PC-9 (cell line): ENCODE measurements at regions not wholly inside any gene's neighbourhood (a gene's known extent, or its start where the extent isn't known, plus 50 kb on each side); places are given as distances from the start of the nearest gene placed in this dataset.

Experiments used
- BruUV-seq: library from RNA; stranded (reverse); fragments of 400-500 nt; replicated peaks from 2 replicates; lab custom pipeline; 2021; lab: Mats Ljungman, UMichigan
- CTCF ChIA-PET: fragments of 300-600 bp; sonication (Branson Sonifier 250); formaldehyde crosslinking; loops from one replicate; lab custom pipeline; 2022; ENCODE audit warnings: antibody characterized with exemption; lab: Charles Lee
- POLR2A ChIA-PET: fragments of 300-600 bp; sonication (Branson Sonifier 250); formaldehyde crosslinking; loops from one replicate; lab custom pipeline; 2022; ENCODE audit warnings: antibody characterized with exemption; ENCODE audit not compliant: unreplicated experiment; lab: Charles Lee
- DNase-seq, 2 experiments: peaks; one replicate each; pipeline versions ENCODE4 v3.0.0 to v3.0.0-alpha.2; 2015 to 2022; ENCODE audit warnings: mixed read lengths in 1 of 2
- H2AFZ ChIP-seq: fragments of 200-600 bp; sonication (generic); 2 replicates; pipeline ENCODE4 v1.8.1; 2017; ENCODE audit warnings: antibody characterized with exemption
- H3F3A ChIP-seq: fragments of 200-600 bp; sonication (generic); 2 replicates; pipeline ENCODE4 v1.8.1; 2017; ENCODE audit warnings: antibody characterized with exemption, mild to moderate bottlenecking, low read depth; ENCODE audit not compliant: insufficient read depth
- H3K27ac ChIP-seq: fragments of 200-600 bp; sonication (generic); 2 replicates; pipeline ENCODE4 v1.6.1; 2016; ENCODE audit warnings: mixed run types
- H3K27me3 ChIP-seq: fragments of 200-600 bp; sonication (generic); 2 replicates; pipeline ENCODE4 v1.6.1; 2016; ENCODE audit warnings: low read depth, mixed run types; ENCODE audit not compliant: insufficient read depth
- H3K36me3 ChIP-seq: fragments of 200-600 bp; sonication (generic); 2 replicates; pipeline ENCODE4 v1.6.1; 2016; ENCODE audit warnings: low read depth, mixed run types
- H3K4me1 ChIP-seq: fragments of 200-600 bp; sonication (generic); replicated peaks from 2 replicates; pipeline ENCODE4 v1.6.1; 2016; ENCODE audit warnings: mixed run types; ENCODE audit not compliant: insufficient read depth
- H3K4me2 ChIP-seq: fragments of 200-600 bp; sonication (generic); 2 replicates; pipeline ENCODE4 v1.6.1; 2017; ENCODE audit warnings: mixed run types
- H3K4me3 ChIP-seq: fragments of 200-600 bp; sonication (generic); 2 replicates; pipeline ENCODE4 v1.6.1; 2016; ENCODE audit warnings: mixed run types
- H3K79me2 ChIP-seq: fragments of 200-600 bp; sonication (generic); 2 replicates; pipeline ENCODE4 v1.6.1; 2017; ENCODE audit warnings: low read depth, mixed run types
- H3K9me2 ChIP-seq: fragments of 200-600 bp; sonication (generic); 2 replicates; pipeline ENCODE4 v1.8.1; 2017; ENCODE audit warnings: mild to moderate bottlenecking; ENCODE audit not compliant: insufficient read depth
- H3K9me3 ChIP-seq: fragments of 200-600 bp; sonication (generic); 2 replicates; pipeline ENCODE4 v1.8.1; 2016; ENCODE audit warnings: low read depth; ENCODE audit not compliant: insufficient read depth
- H4K20me1 ChIP-seq: fragments of 200-600 bp; sonication (generic); 2 replicates; pipeline ENCODE4 v1.8.1; 2017; ENCODE audit not compliant: insufficient read depth
- EZH2 ChIP-seq: fragments of 200-600 bp; sonication (generic); IDR thresholded peaks from 2 replicates; pipeline ENCODE4 v1.8.0; 2017; ENCODE audit warnings: antibody characterized with exemption, low read depth
- intact Hi-C: fragments of 100-400 bp; cut with micrococcal nuclease; formaldehyde crosslinking; loops from one replicate; pipeline ENCODE4 v1.10.0; 2022; ENCODE audit not compliant: unreplicated experiment
- TF ChIP-seq, protein P1 (sequence below): fragments of 200-600 bp; sonication (generic); conservative IDR thresholded peaks from 2 replicates; pipeline ENCODE4 v1.6.1; 2017; ENCODE audit warnings: mixed run types, antibody characterized with exemption, mild to moderate bottlenecking, moderate library complexity

DNA sequence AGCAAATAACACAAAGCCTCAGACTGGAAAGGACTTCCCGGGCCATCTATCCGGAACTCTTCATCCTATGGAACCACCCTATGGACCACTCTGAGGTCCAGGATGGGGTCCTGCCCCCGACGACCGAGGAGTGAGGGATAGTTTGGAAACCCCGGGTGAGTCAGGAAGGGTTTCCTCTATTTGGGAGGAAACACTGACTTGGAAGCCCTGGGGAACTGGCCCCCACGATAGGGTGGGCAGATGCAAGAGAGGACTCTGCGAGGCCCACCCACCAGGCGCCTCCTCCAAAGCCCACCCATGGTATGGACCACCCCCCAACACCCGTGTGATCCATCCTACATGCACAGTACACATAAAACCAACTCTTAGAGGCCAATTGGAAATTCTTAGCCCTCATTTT lies 69.4 kb downstream of the CPN2 start:
- Histone ChIP-seq H4K20me1 (no peaks in the 10 kb centered on the region), H3F3A (peaks cover 14% of the 10 kb centered on the region; the same call in 1 of the 2 replicates), H3K36me3 (no peaks in the 10 kb centered on the region), H3K79me2 (no peaks in the 10 kb centered on the region), H3K9me3 (no peaks in the 10 kb centered on the region), H3K4me1 (peaks cover 13% of the 10 kb centered on the region), H3K27ac (no peak overlapping the region), H3K27me3 (no peaks in the 10 kb centered on the region), H2AFZ (no peak overlapping the region), H3K4me3 (no peak overlapping the region), H3K9me2 (no peaks in the 10 kb centered on the region), H3K4me2 (no peak overlapping the region)
- no peak for DNase-seq
- CTCF ChIA-PET, result no interaction called here
- intact Hi-C loops, result no loop called here
- no TSS peak for BruUV-seq
- no peak for TF ChIP-seq EZH2
- TF ChIP-seq, protein P1, sequence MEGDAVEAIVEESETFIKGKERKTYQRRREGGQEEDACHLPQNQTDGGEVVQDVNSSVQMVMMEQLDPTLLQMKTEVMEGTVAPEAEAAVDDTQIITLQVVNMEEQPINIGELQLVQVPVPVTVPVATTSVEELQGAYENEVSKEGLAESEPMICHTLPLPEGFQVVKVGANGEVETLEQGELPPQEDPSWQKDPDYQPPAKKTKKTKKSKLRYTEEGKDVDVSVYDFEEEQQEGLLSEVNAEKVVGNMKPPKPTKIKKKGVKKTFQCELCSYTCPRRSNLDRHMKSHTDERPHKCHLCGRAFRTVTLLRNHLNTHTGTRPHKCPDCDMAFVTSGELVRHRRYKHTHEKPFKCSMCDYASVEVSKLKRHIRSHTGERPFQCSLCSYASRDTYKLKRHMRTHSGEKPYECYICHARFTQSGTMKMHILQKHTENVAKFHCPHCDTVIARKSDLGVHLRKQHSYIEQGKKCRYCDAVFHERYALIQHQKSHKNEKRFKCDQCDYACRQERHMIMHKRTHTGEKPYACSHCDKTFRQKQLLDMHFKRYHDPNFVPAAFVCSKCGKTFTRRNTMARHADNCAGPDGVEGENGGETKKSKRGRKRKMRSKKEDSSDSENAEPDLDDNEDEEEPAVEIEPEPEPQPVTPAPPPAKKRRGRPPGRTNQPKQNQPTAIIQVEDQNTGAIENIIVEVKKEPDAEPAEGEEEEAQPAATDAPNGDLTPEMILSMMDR, result no peak
- POLR2A ChIA-PET, result no interaction called here

DNA sequence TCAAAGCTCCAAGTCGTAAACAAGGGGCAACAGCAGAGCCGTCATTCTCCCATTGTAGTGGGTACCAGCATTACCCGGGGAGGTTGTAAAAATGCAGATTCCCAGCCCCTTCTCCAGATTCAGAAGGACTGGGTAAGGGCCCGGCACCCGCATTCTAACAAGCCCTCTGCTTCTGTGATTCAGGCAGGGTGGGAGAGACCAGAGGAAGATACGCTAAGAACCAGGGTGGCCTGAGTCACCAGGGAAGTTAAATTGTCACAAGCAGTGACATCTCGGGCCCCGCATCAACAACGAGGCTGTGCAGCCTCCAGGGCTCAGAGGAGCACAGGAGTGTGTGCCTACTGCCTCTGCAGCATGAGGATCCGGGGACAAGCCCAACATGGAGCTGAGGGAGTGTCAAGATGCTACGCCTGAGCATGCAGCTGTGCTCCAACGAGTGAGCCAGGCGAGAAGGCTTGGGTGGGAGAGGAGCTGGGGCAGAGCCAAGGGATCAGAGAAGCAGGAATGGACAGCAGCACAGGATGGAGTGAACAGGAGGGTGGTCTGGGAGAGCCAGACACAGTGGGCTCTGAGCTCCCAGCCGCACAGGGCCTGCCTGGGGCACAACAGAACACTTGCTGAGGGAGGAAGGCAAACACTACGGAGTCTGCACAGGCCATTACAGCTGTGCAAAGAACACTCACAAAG lies 68.5 kb downstream of the CPN2 start:
- no peaks in the 10 kb centered on the region for H3K9me3 ChIP-seq
- H3K27me3 ChIP-seq, result no peaks in the 10 kb centered on the region
- H3K79me2 ChIP-seq, result no peaks in the 10 kb centered on the region
- H4K20me1 ChIP-seq, result no peaks in the 10 kb centered on the region
- no peak overlapping the region for H3K27ac ChIP-seq
- TF ChIP-seq EZH2, result no peak
- TF ChIP-seq, protein P1, result no peak
- peaks cover 12% of the 10 kb centered on the region for H3K4me1 ChIP-seq
- H3K36me3 ChIP-seq, result no peaks in the 10 kb centered on the region
- CTCF ChIA-PET, result no interaction called here
- H3F3A ChIP-seq, result peaks cover 8% of the 10 kb centered on the region; the same call in 1 of the 2 replicates
- no peak overlapping the region for H2AFZ ChIP-seq
- POLR2A ChIA-PET, result no interaction called here
- no peak for DNase-seq
- H3K4me3 ChIP-seq, result no peak overlapping the region
- no TSS peak for BruUV-seq
- intact Hi-C loops, result no loop called here
- no peaks in the 10 kb centered on the region for H3K9me2 ChIP-seq
- no peak overlapping the region for H3K4me2 ChIP-seq

DNA sequence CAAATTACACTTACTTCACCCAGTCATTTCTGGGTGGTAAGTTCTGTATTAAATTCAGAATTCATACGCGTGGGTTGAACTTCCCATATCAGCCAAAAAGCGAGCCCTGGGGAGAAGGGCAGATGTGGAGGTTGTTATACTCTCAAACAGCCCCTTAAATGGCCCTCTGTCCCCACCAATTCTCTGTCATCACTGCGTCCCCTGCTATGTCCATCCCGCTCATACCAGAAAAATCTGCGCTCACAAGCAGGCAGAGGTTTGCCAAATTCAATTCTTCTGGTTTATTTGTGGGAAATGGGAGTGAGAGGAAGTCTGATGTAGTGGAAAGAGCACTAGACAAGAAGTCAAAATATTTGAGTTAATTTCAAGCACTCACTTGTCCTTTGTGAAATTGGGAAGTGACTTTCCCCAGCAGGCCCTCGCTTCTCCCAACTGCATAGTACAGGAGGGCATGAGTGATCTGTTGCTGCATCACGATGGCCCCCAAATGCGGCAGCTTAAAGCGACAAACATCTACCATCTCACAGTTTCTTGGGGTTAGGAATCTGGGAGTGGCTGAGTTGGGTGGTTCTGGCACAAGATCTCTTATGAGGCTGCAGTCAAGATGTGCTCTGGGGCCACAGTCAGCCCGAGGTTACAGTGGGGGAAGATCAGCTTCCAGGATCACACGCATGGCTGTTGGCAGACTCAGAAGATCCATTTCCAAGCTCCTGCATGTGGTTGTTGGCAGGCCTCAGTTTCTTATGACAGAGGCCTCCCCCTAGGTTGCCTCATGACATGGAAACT lies 67.7 kb downstream of the CPN2 start:
- Histone ChIP-seq H2AFZ (no peak overlapping the region), H3K9me2 (no peaks in the 10 kb centered on the region), H3K27ac (no peak overlapping the region), H3K79me2 (no peaks in the 10 kb centered on the region), H3K9me3 (no peaks in the 10 kb centered on the region), H3K4me3 (no peak overlapping the region), H3K4me2 (no peak overlapping the region), H4K20me1 (no peaks in the 10 kb centered on the region), H3F3A (peaks cover under 1% of the 10 kb centered on the region; the same call in 1 of the 2 replicates), H3K36me3 (no peaks in the 10 kb centered on the region), H3K27me3 (no peaks in the 10 kb centered on the region), H3K4me1 (peaks cover 3% of the 10 kb centered on the region; the same call in 1 of the 2 replicates)
- POLR2A ChIA-PET, result interaction anchor here (0.6 kb wide), 1 partner anchor 295 kb away, joined by 7 read pairs; no protein-coding TSS in a partner anchor
- no peak for DNase-seq
- no peak for TF ChIP-seq EZH2
- TF ChIP-seq, protein P1, result no peak
- CTCF ChIA-PET, result no interaction called here
- no TSS peak for BruUV-seq
- intact Hi-C loops, result no loop called here
